Activated T-helper 2 cell treated with anti-CD3 and anti-CD28 coated beads, Interferon-gamma antibody, Interleukin-2, Interleukin-4, amounts not matched to agents 10 μg/mL and 5 μg/mL and 100 μg/mL, durations not matched to agents 14 hours and 24 hours and 36 hours (primary cell): ENCODE measurements at regions not wholly inside any gene's neighbourhood (a gene's known extent, or its start where the extent isn't known, plus 50 kb on each side); places are given as distances from the start of the nearest gene placed in this dataset.
"Not testable (repeated sequence)": the region's sequence is repeated elsewhere in the genome, so short reads cannot be mapped to it uniquely, and the experiment has no call there.

Experiments used
- DNase-seq: peaks from one replicate; pipeline ENCODE4 v3.0.0; 2021; ENCODE audit warnings: low spot score
- H3K27ac Mint-ChIP-seq: one replicate; pipeline ENCODE4 v1.8.0; 2021; ENCODE audit warnings: mixed read lengths
- H3K27me3 Mint-ChIP-seq: one replicate; pipeline ENCODE4 v1.8.0; 2021; ENCODE audit warnings: low read depth, mixed read lengths
- H3K36me3 Mint-ChIP-seq: one replicate; pipeline ENCODE4 v1.8.0; 2021; ENCODE audit warnings: low read depth, mixed read lengths
- H3K4me1 Mint-ChIP-seq: one replicate; pipeline ENCODE4 v1.8.0; 2021; ENCODE audit warnings: low read depth, mixed read lengths
- H3K4me3 Mint-ChIP-seq: one replicate; pipeline ENCODE4 v1.8.0; 2021; ENCODE audit warnings: low read depth, mild to moderate bottlenecking, moderate library complexity, mixed read lengths
- H3K9me3 Mint-ChIP-seq: one replicate; pipeline ENCODE4 v1.8.0; 2021; ENCODE audit warnings: mixed read lengths
- intact Hi-C: fragments of 100-400 bp; cut with micrococcal nuclease; formaldehyde crosslinking; loops from one replicate; pipeline ENCODE4 v1.15.1; 2023

DNA sequence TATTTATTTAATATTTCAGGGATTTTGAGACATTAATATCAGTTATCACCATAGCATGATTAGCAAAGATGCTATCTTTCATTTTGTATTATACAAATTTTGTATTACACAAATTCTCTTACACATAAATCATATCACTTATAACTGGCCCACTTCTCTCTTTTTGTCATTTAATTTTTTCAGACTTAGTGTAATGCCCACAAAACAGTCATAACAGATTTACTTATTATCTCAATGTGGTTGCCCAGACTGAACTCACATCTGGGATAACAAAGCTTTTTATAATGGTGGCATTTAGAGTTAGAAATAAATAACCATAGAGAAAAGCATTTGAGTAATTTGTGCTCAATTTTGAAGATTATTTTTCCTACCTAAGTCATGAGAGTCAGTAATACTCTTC is 148.3 kb downstream of the TFAP2B start:
- Mint-ChIP-seq H3K27me3 (no peaks in the 10 kb centered on the region), H3K27ac (no peak overlapping the region), H3K9me3 (peaks cover 6% of the 10 kb centered on the region), H3K4me3 (no peak overlapping the region), H3K4me1 (no peaks in the 10 kb centered on the region), H3K36me3 (no peaks in the 10 kb centered on the region)
- intact Hi-C loops = no loop called here
- DNase-seq = no peak

DNA sequence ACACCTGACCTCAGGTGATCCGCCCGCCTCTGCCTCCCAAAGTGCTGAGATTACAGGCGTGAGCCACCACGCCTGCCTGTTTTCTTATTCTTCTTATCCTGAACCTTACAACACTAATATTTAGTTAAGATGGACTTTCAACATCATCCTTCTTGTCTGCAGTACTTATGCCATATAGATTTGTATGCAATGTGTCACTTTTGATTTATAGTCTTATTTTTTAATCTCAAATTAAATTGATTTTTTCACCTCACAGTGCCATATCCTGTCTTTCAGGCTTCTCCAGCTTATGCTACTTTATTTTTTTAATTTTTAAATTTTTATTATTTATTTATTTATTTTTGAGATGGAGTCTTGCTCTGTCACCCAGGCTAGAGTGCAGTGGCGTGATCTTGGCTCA is 149.6 kb downstream of the TFAP2B start:
- intact Hi-C loops, H3K4me3 Mint-ChIP-seq, H3K27me3 Mint-ChIP-seq, H3K9me3 Mint-ChIP-seq, H3K4me1 Mint-ChIP-seq, H3K27ac Mint-ChIP-seq, DNase-seq, H3K36me3 Mint-ChIP-seq: not testable (repeated sequence)

DNA sequence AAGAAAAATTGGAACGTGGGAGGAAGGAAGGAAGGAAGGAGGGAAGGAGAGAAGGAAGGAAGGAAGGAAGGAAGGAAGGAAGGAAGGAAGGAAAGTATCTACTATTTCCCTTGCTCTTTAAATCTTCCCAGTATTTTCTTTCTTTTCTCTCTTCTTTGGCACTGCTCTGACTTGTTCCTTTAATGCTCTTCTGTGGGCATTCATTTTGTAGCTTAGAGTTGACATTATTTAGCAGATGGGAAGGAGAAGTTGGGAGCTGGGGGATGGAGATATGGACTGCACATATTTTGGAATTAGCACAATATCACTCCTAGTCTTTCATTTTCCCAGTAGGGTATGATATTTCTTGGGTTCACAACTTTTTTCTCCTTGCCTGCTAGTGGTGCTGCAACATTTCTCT is 152.2 kb downstream of the TFAP2B start:
- peaks cover 6% of the 10 kb centered on the region for H3K9me3 Mint-ChIP-seq
- H3K36me3 Mint-ChIP-seq = no peaks in the 10 kb centered on the region
- no peak overlapping the region for H3K4me3 Mint-ChIP-seq
- no peak overlapping the region for H3K27ac Mint-ChIP-seq
- no peaks in the 10 kb centered on the region for H3K27me3 Mint-ChIP-seq
- no peak for DNase-seq
- no peaks in the 10 kb centered on the region for H3K4me1 Mint-ChIP-seq
- intact Hi-C loops = no loop called here

DNA sequence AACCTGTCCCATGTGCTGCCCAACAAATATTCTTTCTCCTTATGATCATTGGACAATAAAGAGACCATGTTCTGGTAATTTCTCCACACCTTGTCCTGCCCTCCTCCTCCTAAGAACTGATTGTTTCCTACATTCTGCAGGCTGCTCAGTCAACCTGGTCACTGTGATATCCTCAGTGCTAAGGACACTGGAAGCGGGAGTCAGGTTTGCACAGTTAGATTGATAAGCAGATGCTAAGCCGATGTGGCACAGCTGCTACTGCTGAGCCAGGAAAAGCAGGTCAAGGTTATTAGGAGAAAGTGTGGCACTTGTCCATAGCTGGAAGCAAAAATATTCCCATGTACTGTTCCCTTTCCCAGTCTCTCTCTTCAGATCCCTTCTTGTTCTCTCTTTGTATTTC is 154.8 kb downstream of the TFAP2B start:
- intact Hi-C loops = no loop called here
- DNase-seq = no peak
- Mint-ChIP-seq H3K4me1 (no peaks in the 10 kb centered on the region), H3K36me3 (no peaks in the 10 kb centered on the region), H3K27ac (no peak overlapping the region), H3K9me3 (peaks cover 6% of the 10 kb centered on the region), H3K4me3 (no peak overlapping the region), H3K27me3 (no peaks in the 10 kb centered on the region)

DNA sequence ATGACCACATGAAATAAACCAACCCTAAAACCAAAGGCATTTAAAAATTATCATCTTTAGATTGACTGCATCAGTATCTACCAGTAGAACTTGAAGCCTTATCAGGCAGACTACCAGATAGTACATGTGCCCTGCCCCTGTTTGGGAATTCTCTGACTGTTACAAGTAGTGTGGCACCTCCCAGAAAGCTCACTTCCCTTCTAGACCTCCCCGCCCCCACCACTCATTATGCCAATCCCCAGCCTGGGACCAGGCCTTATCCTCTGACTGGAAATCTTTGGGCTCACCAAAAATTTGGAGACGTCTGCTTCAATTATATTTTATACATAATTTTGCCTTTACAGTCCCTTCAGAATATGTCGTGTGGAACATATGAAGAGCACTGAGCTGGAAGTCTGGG is 155.6 kb downstream of the TFAP2B start:
- intact Hi-C loops = no loop called here
- Mint-ChIP-seq H3K4me3 (no peak overlapping the region), H3K4me1 (no peaks in the 10 kb centered on the region), H3K9me3 (no peaks in the 10 kb centered on the region), H3K27ac (no peak overlapping the region), H3K36me3 (no peaks in the 10 kb centered on the region), H3K27me3 (no peaks in the 10 kb centered on the region)
- no peak for DNase-seq

DNA sequence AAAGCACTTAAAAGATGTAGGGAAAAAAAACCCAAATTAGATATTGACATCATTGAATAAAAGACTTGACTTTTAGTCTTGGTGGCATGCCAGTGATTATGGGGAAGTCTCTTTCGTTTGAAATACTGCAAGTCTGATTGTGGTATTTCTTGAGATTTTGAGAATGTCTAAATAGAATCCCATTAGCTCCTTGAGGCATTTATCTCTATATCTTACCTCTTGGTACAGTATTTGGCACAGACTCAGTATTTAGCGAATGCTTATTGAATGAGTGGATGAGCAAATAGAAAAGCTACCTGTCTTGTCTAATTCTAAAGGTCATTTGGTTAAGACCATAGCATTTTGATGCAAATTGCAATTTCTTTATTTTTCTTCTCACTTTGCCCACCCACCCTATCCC is 156.5 kb downstream of the TFAP2B start:
- Mint-ChIP-seq H3K36me3 (no peaks in the 10 kb centered on the region), H3K27me3 (no peaks in the 10 kb centered on the region), H3K9me3 (no peaks in the 10 kb centered on the region), H3K4me3 (no peak overlapping the region), H3K4me1 (no peaks in the 10 kb centered on the region), H3K27ac (no peak overlapping the region)
- no peak for DNase-seq
- intact Hi-C loops = no loop called here

DNA sequence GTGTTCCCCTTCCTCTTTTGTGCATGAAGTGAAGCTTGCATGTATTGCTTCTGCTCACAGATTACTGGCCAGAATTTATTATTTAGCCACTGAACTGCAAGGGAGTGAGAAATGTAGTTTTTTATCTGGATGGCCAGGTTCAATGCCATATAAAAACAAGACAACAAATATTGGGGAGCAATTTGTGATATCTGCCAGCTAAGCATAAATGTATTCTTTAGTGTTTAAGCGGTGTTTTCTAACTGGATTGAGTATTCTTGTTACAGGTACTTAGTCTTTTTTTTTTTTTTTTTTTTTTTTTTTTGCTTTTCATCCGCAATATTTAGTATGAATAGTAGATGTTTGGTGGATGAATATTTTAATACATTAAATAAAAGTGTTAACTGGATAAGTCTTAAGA is 158.2 kb downstream of the TFAP2B start:
- H3K27ac Mint-ChIP-seq = no peak overlapping the region
- no peaks in the 10 kb centered on the region for H3K4me1 Mint-ChIP-seq
- intact Hi-C loops = no loop called here
- no peaks in the 10 kb centered on the region for H3K9me3 Mint-ChIP-seq
- no peak for DNase-seq
- H3K36me3 Mint-ChIP-seq = no peaks in the 10 kb centered on the region
- no peak overlapping the region for H3K4me3 Mint-ChIP-seq
- no peaks in the 10 kb centered on the region for H3K27me3 Mint-ChIP-seq

DNA sequence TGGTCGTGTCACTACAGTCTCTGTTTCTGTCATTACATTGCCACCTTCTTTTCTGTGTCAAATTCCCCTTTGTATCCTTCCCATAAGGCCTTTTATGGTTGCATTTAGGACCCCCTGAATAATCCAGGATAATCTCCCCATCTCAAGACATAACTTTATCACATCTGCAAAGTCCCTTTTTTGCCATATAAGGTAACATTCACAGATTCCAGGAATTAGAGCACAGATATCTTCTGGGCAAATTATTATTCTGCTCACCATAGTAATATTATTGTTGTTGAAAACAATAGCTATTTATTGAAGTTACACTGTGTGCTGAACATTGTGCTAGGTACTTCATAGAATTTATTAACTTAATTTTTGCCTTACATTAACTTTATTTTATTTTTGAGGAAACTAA is 159.1 kb downstream of the TFAP2B start:
- Mint-ChIP-seq H3K9me3 (no peaks in the 10 kb centered on the region), H3K27ac (no peak overlapping the region), H3K4me1 (no peaks in the 10 kb centered on the region), H3K36me3 (no peaks in the 10 kb centered on the region), H3K4me3 (no peak overlapping the region), H3K27me3 (no peaks in the 10 kb centered on the region)
- intact Hi-C loops = no loop called here
- no peak for DNase-seq

DNA sequence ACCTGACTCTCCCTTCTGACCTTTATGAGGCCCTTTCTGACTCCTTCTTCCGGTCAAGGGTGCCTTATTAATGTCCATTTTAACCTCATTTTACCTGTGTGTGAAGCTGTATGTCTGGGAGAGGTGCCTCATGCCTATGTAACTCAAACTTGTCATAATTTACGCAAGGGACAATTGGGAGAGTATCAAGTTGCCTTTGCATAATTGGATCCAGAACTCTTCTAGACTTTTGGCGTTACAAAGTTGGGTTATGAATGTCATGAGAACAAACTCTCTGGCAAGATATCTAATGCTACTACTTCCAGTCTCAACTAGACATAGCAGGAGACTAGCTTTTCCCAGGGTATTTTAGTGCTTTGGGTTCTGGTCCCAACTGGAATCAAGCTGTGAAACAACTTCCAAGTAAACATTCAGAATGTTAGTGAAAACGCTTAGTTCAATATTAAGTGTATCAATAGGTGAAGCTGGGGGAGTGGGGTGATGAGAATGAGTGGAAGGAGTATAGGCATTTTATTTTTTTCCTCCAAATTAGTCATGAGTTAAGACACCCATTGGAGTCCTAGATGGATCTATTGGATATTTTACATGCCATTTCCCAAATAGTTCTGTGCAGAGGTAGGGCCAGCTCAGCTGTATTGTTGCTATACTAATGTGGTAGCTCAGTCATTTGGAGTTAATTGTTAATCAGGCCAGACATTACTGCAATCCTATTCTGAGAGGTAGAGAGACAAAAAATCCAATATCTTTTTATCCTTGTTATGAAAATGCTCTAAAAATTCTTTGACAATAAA is 159.9 kb downstream of the TFAP2B start:
- Mint-ChIP-seq H3K27ac (no peak overlapping the region), H3K9me3 (no peaks in the 10 kb centered on the region), H3K4me3 (no peak overlapping the region), H3K36me3 (no peaks in the 10 kb centered on the region), H3K27me3 (no peaks in the 10 kb centered on the region), H3K4me1 (no peaks in the 10 kb centered on the region)
- DNase-seq = no peak
- intact Hi-C loops = no loop called here

DNA sequence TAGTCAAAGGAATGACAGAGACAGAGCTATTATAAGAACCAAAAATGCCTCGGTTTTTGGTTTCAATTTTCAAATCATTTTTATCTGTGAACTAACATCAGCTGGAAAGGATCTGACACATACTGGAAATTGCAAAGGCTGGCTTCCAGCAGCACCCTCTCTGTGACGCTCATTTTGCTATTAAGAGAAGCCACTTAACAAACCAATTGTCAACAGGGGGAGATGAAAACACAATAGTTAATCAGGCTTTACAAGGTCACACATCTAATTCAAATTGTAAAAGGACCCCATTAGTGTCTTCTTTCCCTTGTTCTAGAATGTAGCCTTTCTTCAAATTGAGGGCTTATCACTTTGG is 160.5 kb downstream of the TFAP2B start:
- Mint-ChIP-seq H3K27me3 (no peaks in the 10 kb centered on the region), H3K27ac (no peak overlapping the region), H3K4me1 (no peaks in the 10 kb centered on the region), H3K4me3 (no peak overlapping the region), H3K9me3 (no peaks in the 10 kb centered on the region), H3K36me3 (no peaks in the 10 kb centered on the region)
- intact Hi-C loops = no loop called here
- DNase-seq = no peak

DNA sequence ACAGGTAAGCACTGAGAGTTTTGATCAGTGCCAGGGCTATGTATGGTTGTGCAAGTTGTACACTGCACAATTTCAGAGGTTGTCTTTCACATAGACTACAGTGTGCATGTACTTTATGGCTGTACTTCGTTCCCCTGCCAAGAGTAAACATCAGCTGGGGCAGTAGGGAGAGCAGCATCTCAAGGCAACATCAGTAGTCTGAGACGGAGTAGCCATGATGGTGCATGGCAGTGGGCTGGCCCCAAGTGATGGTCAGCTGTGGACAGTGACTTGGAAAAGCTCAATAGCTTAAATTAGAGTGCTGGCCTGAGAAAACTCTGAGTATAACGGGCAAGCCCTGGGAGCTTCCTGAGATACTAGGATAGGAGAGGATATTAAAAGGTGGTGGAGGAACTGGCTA is 165.5 kb downstream of the TFAP2B start:
- Mint-ChIP-seq H3K27me3 (no peaks in the 10 kb centered on the region), H3K36me3 (no peaks in the 10 kb centered on the region), H3K9me3 (no peaks in the 10 kb centered on the region), H3K4me1 (no peaks in the 10 kb centered on the region), H3K4me3 (no peak overlapping the region), H3K27ac (no peak overlapping the region)
- no peak for DNase-seq
- intact Hi-C loops = no loop called here

DNA sequence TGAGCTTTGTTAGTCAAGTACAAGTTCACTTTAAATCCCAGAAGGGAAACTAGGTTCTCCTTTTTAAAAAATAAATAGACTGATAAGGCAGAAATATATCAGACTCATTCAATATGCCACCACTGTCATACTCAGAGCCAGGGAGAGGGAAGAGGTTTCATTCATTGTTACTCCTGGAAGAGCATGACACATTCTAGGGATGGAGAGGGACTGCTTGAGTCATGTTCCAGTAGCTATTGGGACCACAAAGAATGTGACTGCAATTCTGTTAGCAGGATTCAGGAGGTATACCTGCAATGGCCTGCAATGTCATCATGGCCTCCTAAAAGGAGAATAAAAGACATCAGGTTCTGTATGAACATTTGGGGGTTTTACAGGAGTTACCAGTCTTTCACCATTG is 167.6 kb downstream of the TFAP2B start:
- intact Hi-C loops = no loop called here
- Mint-ChIP-seq H3K4me3 (no peak overlapping the region), H3K27ac (no peak overlapping the region), H3K36me3 (no peaks in the 10 kb centered on the region), H3K27me3 (no peaks in the 10 kb centered on the region), H3K9me3 (no peaks in the 10 kb centered on the region), H3K4me1 (no peaks in the 10 kb centered on the region)
- DNase-seq = no peak

DNA sequence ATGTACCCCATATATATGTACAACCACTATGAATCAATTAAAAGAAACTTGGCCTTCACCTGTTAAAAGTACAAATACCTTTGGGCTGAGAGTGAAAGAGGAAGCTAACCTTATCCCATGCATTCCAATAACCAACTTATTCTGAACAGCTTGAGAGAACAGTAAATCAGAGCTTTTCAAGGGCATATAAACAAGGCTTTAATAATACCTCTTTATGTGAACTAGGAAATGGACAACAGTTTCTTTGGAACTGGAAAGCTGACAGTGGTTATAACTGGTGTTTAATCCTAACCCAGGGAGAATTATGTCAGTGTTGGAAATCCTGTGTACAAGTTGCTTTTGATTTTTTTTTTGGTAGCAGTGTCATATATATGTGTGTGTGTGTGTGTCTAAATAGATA is 170.5 kb downstream of the TFAP2B start:
- Mint-ChIP-seq H3K9me3 (no peaks in the 10 kb centered on the region), H3K27ac (no peak overlapping the region), H3K4me1 (no peaks in the 10 kb centered on the region), H3K4me3 (no peak overlapping the region), H3K27me3 (no peaks in the 10 kb centered on the region), H3K36me3 (no peaks in the 10 kb centered on the region)
- intact Hi-C loops = no loop called here
- DNase-seq = no peak
